ENCODE measurements at regions not wholly inside any gene's neighbourhood (a gene's known extent, or its start where the extent isn't known, plus 50 kb on each side); places are given as distances from the start of the nearest gene placed in this dataset.

GRCh38 chr12:102593134-102593533, 112.8 kb upstream of the IGF1 start:
- TF ChIP-seq CTCF (IDR thresholded peaks at IDR 0.05), result no peak
- Mint-ChIP-seq H3K4me1 (ENCODE audit: low read depth) (no peaks in the 10 kb centered on the region), H3K9me3 (no peaks in the 10 kb centered on the region), H3K27me3 (ENCODE audit: insufficient read depth) (peaks cover 2% of the 10 kb centered on the region; the same call in 1 of the 2 replicates), H3K36me3 (ENCODE audit: low read depth) (no peaks in the 10 kb centered on the region), H3K27ac (no peak overlapping the region), H3K4me3 (no peak overlapping the region)
- no peak for DNase-seq

- DNase-seq, result no peak
- TF ChIP-seq CTCF (IDR thresholded peaks at IDR 0.05), result no peak
- H3K27me3 Mint-ChIP-seq (ENCODE audit: insufficient read depth), result peaks cover 2% of the 10 kb centered on the region; the same call in 1 of the 2 replicates
Measured at GRCh38 chr12:102592134-102592533, 111.8 kb upstream of the IGF1 start.

GRCh38 chr12:102573237-102573636, 92.9 kb upstream of the IGF1 start:
- H3K36me3 Mint-ChIP-seq (ENCODE audit: low read depth), result no peaks in the 10 kb centered on the region
- DNase-seq, result no peak
- no peaks in the 10 kb centered on the region for H3K9me3 Mint-ChIP-seq
- no peaks in the 10 kb centered on the region; the same call in 1 of the 2 replicates for H3K27me3 Mint-ChIP-seq (ENCODE audit: insufficient read depth)
- TF ChIP-seq CTCF (IDR thresholded peaks at IDR 0.05), result no peak
- H3K27ac Mint-ChIP-seq, result no peak overlapping the region
- H3K4me1 Mint-ChIP-seq (ENCODE audit: low read depth), result peaks cover 49% of the 10 kb centered on the region
- no peak overlapping the region for H3K4me3 Mint-ChIP-seq

More at GRCh38 chr12:102592134-102592533, 111.8 kb upstream of the IGF1 start:
- no peak overlapping the region for H3K4me3 Mint-ChIP-seq
- no peaks in the 10 kb centered on the region for H3K9me3 Mint-ChIP-seq
- no peaks in the 10 kb centered on the region for H3K4me1 Mint-ChIP-seq (ENCODE audit: low read depth)
- H3K27ac Mint-ChIP-seq, result no peak overlapping the region
- H3K36me3 Mint-ChIP-seq (ENCODE audit: low read depth), result no peaks in the 10 kb centered on the region

GRCh38 chr12:102571889-102572288, 91.5 kb upstream of the IGF1 start:
- peaks cover 55% of the 10 kb centered on the region for H3K4me1 Mint-ChIP-seq (ENCODE audit: low read depth)
- no peaks in the 10 kb centered on the region for H3K9me3 Mint-ChIP-seq
- H3K27ac Mint-ChIP-seq, result no peak overlapping the region
- no peak overlapping the region for H3K4me3 Mint-ChIP-seq
- no peak for TF ChIP-seq CTCF (IDR thresholded peaks at IDR 0.05)
- no peaks in the 10 kb centered on the region for H3K36me3 Mint-ChIP-seq (ENCODE audit: low read depth)
- no peaks in the 10 kb centered on the region; the same call in 1 of the 2 replicates for H3K27me3 Mint-ChIP-seq (ENCODE audit: insufficient read depth)
- no peak for DNase-seq

GRCh38 chr12:102570256-102570655, 89.9 kb upstream of the IGF1 start:
- Mint-ChIP-seq H3K36me3 (ENCODE audit: low read depth) (peaks cover 5% of the 10 kb centered on the region), H3K27ac (no peak overlapping the region), H3K9me3 (no peaks in the 10 kb centered on the region; the same call in 1 of the 2 replicates), H3K4me3 (no peak overlapping the region), H3K27me3 (ENCODE audit: insufficient read depth) (no peaks in the 10 kb centered on the region; the same call in 1 of the 2 replicates), H3K4me1 (ENCODE audit: low read depth) (peaks cover 60% of the 10 kb centered on the region)
- no peak for TF ChIP-seq CTCF (IDR thresholded peaks at IDR 0.05)
- no peak for DNase-seq

GRCh38 chr12:102569803-102570202, 89.4 kb upstream of the IGF1 start:
- TF ChIP-seq CTCF (IDR thresholded peaks at IDR 0.05), result no peak
- peaks cover 9% of the 10 kb centered on the region for H3K36me3 Mint-ChIP-seq (ENCODE audit: low read depth)
- H3K9me3 Mint-ChIP-seq, result no peaks in the 10 kb centered on the region; the same call in 1 of the 2 replicates
- peaks cover 60% of the 10 kb centered on the region for H3K4me1 Mint-ChIP-seq (ENCODE audit: low read depth)
- H3K4me3 Mint-ChIP-seq, result no peak overlapping the region
- no peak for DNase-seq
- no peaks in the 10 kb centered on the region; the same call in 1 of the 2 replicates for H3K27me3 Mint-ChIP-seq (ENCODE audit: insufficient read depth)
- no peak overlapping the region for H3K27ac Mint-ChIP-seq
